HUDEP-2 (cell line): ENCODE measurements at regions not wholly inside any gene's neighbourhood (a gene's known extent, or its start where the extent isn't known, plus 50 kb on each side); places are given as distances from the start of the nearest gene placed in this dataset.

Experiments
- DNase-seq, 76 experiments: peaks; one replicate each; lab custom pipeline; 2025; ENCODE audit not compliant: unreplicated experiment in 76 of 76; lab: John Stamatoyannopoulos, UW

DNA sequence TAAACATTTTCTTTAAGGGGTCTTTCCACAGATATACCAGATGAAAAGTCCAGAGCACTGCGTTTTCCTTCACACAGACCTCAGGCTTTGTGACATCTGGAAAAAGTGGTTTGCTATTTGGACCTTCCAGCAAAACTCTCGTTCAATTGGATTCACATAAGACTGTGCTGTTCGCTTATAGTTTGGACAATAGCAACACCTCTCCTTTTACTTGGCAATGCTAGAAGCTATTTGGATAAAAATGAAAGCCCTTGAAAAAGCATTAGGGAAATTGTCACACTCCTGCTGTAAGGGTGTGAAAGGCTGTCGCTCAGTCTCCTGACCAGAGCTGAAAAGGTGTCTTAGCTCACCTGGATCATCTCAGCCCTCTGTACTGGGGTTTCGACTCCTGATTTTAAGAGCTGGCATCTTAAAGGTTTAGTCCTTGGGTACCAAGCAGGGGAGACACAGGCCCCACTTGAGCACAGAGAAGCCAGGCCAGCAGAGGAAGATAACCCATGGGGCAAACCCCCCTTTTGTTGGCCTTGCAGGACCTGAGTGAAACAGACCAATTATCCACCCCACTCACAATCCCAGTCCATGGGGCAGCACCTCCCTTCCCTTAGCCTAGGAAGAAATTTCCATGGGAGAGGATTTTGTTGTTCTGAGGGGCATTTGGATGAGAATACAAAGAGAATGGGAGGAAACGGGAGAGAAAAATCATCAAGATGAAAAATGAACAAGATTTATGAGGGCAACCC, 257.6 kb downstream of the DLEU7 start:
- no peak for DNase-seq

DNA sequence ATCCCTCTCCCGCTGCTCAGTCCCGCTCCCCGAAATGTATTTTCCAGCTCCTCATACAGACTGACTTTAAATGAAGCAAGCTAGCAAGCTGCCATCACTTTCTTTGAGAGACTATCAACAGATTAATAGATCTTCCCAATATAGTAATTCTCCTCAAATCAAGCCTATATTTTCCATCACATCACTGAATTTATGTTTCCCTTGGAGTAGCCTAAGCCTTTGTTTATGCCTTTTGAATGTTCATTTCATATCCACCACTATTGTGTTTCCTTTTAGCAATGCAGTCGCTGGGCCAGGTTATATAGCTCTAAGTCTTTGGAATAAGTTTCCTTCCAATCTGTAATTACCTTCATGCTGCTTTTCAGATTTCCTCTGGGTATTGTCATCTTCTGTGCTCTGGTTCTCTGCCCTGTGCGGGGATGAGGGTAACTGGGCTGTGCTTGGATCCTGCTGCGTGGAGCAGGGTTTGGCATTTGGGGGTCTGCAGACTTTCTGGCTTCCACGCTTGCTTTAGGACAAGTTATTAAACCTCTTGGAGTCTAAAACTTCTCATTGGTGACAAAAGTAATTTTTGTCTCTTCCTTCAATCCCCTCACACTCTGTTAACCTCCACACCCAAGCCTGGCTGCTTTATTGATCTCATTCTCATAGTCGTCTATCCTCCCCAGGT, 256.9 kb downstream of the DLEU7 start:
- DNase-seq: no peak

DNA sequence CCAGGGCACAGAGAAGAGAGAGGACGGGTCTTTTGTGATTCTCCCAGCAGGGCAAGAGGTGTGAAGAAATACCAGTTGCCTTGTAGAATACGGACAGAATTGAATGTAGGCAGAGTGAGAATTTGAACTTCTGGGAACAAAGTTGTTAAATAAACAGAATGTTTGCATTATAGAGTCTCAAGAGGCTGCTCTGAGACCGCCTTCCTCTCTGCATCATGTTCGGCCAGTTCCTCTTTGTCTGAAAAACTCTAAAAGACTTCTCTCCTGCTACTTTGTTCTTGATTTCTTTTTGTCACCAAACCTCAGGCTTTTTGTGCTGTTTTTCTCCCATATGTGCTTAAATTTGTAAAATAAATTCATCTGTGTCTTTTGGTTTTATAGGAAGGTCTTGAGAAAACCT, 256.4 kb downstream of the DLEU7 start:
- DNase-seq: no peak

DNA sequence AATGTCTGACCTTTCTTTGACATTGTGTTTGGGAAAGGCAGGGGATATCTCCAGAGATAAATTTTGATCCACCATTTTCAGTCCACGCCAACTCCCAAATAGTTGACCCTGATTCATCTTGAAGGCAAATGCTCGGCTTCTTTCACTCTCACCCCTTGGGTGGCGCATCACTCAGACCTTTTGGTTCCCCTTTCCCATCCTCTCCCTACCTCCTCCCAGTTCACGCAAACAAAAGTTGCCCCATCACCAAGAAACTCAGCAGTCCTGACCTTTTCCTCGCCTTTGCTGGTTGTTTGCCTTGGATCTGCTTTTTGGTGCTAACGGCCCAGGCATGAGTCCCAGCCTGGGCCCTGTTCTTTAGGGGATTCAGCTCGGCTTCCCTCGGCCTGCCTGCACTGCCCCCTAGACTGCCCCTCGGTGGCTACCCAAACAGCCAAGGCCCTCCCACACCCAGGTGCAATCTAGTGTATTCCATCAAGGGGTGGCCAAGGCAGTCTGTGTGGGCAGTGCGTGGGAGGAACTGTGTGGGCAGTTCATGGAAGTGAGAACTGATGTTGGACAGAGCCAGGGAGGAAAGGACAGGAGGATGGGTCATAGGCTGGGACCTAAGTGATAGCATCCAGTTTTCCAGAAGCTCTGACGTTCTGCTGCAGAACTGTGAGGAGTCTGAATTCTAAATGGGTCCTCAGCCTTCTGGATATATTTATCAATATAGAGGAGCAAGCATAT, 255.7 kb downstream of the DLEU7 start:
- DNase-seq: no peak

DNA sequence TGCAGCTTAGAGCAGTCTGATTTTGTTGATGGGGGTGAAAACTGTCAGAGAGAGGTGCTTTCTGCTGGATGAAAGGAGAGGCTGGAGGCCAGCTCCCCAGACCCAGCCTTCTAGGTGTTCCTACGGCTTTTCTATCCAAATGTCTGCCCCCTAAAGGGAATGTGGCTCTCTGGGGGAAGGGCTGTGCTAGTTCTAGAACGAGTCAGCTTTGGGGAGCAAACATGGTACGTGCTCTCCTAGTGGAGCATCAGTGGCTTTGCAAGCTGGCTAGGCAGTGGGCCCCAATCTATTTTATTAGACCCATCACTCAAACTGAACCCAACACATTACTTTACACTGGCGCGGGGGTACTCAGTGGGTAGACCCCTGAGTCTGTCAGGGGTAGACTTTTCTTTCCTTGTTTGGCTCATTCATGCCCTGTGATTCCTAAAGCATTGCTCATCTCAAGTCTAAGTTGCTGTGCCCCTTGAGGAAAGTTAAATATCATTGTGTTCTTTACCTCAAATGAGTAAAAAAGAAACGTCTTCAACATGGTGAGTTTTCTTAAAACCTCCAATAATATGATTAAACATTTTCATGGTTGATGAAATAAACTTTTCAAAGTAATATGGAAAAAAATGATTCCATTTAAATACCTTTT, 254.9 kb downstream of the DLEU7 start:
- DNase-seq: no peak

DNA sequence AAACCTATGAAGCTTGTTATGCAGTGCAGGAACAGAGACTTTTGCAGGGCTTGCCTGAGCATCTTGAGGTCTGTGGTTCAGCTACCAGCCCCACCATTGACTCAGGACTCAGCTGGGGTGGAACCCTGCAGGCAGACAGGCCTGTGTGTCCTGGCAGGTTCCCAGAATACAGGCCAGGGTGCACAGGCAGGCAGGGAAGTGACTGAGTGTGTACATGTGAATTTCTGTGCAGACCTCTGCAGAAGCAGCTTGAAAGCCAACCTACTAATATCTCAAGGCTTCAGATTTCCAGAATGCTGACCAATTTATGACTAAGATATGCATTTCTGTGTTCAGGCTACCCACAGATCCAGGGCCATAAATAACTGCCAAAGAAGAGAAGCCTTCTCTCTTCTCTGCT, 254.4 kb downstream of the DLEU7 start:
- DNase-seq: peak in 5 of 76 experiments; percentile 3 to 21 (median 4)

DNA sequence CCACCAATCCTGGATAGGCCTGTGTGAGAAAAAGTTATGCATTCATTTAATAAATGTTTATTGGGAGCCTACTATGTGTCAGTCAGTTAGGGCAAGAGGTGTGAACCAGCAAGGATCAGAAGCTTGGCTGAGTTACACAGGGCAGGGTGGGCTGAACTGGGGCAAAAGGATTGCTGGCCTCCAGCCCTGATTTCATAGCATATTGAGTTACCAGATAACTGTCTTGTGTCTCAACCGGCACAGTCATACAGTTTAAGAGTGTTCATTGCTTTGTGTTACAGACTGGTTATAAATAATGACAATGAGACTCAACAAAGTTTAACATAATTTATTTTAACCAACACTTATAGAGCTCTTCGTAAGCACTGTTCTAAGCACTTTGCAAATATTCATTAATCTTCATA, 253.8 kb downstream of the DLEU7 start:
- peak in 4 of 76 experiments; percentile 3 to 33 (median 9) for DNase-seq

DNA sequence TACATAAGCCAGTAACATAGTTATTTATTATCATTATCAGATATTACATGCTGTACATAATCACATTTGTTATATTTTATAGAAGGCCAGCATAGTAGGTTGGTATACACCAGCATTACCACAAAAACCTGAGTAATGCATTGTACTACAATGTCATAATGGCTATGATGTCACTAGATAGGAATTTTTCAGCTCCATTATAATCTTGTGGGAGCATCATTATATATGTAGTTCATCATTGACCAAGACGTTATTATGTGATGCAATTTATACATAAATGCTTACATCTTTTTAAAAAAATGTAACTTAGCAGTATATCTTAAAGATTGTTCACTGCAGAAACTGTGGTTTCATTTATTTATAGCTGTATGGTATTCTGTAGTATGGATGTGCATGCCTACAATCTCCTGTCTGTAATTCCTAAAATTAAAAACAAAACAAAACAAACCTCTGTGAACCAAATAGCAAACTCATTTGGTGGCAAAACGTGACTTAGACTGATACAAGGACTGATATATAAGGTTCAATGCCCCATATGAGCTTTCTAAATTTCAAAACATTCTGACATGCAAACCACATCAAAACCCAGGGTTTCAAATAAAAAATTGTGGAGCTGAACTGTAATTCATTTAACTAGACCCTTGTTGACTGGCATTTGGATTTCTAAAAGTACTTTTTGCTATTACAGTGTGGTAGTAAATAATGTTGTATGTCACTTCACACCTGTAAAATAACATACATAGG, 250.9 kb downstream of the DLEU7 start:
- DNase-seq: no peak

DNA sequence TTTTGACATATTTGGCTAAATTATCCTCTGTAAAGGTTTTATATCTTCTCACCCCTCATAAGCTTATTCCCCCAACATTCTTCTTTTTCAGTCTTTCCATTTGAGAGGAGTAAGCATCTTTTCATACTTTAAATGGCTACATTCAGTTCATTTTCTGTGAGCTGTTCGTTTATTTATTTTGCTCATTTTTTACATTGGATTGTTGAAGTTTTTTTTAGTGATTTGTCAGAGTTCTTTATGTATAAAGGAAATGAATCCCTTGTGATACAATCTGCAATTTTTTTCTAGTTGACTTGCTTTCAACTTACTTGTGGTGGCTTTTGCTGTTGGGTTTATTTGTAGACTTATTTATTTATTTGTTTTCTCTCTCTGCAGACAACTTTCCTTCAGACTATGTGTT, 250.3 kb downstream of the DLEU7 start:
- DNase-seq: no peak

DNA sequence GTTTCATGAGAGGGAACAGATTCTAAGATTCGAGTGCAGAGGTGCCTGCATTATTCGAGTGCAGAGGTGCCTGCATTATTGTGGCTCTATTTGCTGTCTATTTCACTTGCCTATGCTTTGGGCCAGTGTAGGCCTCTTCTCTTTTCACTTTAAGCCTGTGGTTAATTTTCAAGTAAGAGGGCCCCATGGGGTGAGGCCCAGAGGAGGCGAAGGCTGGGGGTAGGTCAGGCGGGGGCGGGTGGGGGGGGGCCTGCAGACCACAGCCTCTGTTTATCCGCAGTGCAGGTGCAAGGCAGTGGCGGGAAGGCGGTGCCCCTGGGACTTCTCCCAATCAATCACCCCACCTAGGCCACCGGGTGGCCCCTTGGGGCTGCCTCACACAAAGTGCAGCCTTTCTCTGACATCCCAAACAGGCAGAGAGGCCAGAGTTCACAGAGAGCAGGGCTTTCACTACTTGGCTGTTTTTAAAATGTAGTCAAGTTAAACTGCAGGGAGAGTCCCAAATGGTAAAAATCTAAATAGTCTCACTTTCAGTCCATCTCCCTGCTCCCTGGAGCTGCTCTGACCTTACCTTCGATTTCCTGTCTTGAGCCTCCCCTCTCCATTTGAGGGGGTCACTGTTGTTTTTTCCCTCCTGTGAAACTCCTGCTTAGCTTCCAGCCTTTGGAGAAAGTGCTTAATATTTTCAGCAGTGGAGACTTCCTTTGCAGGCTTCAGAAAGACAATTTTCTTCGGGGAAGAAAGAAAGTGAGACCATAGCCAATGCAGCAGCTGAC, 249.0 kb downstream of the DLEU7 start:
- DNase-seq: peak in 2 of 76 experiments; percentile 6 to 10

DNA sequence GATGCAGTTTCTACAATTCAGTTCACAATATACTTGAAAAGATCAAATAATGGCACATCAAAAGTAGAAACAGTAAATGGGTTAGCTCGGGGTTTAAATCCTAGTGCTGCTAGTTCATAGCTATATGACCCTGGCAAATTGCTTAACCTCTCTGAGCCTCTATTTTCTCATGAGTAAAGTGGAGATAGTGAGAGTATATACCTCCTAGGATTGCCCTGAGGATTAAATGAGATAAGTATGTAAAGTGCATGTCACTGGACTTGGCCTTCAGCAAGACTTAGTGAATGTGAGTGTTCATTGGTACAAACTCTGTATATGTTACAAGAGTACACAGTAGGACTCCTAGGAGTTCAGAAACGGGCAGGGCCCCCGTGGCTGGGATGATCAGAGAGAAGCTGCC, 248.3 kb downstream of the DLEU7 start:
- no peak for DNase-seq

DNA sequence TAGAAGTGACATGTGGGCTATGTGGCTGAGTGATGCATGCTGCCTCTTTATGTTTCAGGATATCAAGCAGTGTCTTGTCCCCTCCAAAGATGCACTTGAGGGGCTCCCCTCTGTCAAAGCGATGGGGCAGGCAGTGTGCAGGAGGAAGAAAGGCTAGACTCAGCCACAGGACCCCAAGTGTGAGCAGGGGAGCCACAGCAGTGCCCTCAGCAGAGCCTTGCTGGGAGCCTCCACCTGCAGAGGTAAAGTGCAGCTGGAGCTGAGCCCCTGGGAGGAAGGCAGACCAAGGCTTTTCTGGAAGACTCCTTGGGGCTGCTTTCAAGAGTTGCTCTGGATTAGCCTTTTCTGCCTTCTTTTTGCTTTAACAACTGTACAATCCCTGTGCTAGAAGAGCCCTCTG, 247.3 kb downstream of the DLEU7 start:
- no peak for DNase-seq

DNA sequence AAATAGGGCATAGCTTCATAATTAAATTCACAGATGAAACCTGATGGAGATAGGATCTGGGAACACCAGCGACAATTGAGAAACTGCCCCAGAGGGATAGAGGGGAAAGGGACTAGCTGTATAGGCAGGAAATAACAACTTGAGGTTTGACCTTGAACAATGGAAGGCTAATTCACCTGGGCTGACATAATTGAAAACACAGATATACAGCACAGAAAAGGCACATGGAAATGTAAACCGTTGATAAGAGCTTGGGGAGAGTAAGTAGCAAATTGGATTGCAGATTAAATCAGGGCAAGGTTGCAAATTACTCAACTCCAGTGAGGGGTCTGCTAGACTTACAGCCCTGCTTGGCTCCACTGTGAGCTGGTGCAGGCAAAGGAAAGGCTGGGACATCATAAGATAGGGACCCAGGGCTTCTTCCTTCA, 246.7 kb downstream of the DLEU7 start:
- DNase-seq: no peak

DNA sequence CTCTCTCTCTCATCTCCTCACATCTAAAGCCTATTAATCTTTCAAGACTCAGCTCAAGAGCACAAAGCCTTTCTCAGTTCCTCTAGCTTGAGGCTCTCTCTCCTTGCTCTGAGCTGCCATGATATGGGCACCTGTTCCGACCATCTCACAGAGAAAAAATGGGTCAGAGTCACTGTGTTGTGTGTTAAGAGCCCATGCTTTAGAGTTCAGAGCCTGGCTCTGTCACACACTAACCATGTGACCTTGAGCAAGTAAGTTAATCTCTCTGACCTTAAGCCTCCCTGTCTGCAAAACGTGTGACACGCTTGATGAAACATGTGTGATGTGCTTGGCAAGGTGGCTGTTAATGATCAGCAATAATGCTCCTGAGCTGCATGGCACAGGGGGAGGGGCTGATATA, 245.2 kb downstream of the DLEU7 start:
- DNase-seq: no peak

DNA sequence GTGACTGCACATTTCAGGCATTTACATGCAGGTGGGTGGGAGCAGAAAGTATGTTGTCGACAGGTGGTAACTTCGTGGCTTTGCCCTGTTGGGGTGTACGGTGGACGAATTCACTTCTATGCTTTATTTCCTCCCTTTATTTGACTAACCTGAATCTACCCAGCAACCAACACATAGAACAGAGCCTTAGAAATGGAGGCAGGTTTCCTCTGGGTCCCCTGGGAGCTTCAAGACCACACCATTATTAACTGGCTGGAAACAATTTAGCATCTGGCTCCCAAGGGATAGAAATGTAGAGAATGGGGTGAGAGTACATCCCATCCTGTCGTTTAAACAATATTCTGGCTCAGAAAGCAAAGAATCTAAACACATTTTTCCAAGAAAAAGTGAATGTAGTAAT, 244.4 kb downstream of the DLEU7 start:
- DNase-seq: no peak

DNA sequence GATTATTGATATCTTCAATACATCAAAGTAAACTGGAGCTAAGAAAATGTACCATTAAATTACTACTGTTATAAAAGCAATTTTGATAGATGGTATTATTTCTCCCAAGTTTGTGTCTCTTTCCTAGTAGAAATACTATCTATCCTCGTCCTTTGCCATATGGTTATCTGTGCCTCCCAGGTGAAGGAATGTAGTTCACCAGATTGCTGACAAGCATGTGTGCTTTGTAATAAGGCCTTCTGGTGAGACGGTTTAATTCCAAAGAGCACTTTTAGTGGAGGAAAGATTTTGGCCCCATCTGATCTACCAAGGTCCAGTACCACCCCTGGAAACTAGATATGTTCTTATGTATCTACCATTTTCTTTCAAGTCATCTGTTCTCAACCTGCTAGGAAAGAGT, 243.6 kb downstream of the DLEU7 start:
- no peak for DNase-seq

DNA sequence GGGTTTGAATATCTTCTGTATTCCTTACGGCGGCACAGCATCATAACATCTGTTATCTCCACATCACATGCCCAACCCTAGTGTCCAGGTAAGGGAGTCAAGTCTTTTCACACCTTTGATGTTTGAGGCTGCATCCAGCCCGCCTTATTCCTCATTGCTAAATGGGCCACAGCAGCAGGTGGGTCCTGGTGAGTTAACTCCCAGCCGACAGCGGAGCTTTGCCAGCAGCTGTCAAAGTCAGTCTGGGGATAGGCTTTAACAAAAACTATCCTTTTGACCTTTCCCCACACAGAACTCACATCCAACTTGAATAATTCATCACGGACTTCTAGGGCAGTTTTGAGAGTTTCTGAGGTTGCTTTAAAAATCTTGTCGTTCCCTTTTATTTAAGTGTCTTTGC, 235.1 kb downstream of the DLEU7 start:
- DNase-seq: no peak

DNA sequence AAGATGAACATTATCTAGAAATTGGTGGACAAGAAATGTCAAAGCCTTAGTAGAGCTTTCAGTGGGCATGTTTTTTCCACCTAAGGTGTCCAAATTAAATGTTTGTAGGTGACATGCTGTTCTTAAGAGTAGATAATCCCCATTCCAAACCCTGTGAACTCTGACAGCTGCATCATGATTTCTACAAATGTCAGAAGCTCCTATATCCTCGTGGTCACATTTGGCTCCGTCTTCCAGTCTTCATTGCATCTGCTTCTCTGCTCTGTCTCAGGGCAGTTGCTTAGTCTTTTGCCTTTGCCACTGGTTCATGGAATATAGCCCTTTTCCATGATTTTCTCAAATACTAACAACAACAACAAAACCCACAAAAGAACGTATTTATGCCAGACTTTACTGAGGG, 234.5 kb downstream of the DLEU7 start:
- no peak for DNase-seq

DNA sequence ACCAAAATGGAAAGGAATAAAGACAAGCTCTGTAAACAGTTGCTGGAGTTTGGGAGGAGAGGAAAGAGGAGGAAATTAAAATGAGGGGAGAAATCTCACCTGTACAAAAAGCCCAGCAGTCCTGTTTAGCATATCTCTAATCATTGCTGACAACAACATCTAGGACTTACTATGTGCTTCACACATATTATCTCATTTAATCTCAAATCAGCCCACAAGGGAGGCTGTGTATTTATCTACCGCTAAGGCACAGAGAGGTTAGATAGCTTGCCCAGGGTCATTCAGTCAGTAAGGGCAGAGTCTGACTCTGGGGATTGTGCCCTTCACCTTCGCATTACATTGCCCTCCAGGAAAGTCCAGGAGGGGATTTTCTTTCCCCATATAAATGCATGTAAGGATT, 233.3 kb downstream of the DLEU7 start:
- no peak for DNase-seq
